Sigmoid colon (tissue), 6 donors: ENCODE measurements at regions not wholly inside any gene's neighbourhood (a gene's known extent, or its start where the extent isn't known, plus 50 kb on each side); places are given as distances from the start of the nearest gene placed in this dataset.

Experiments used
- DNase-seq: peaks from one replicate; pipeline ENCODE4 v3.0.0-alpha.2; 2019
- H3K27ac ChIP-seq, 4 donors: fragments of 200-600 bp; sonication (generic); one replicate each; pipeline ENCODE4 v1.5.1; 2016 to 2019; ENCODE audit warnings: mild to moderate bottlenecking in 1 of 4
- H3K27me3 ChIP-seq, 3 donors: fragments of 200-600 bp; sonication (generic); one replicate each; pipeline ENCODE4 v1.5.1; 2019; ENCODE audit warnings: mild to moderate bottlenecking in 1 of 3
- H3K36me3 ChIP-seq, 4 donors: fragments of 200-600 bp; sonication (generic); one replicate each; pipeline ENCODE4 v1.5.1; 2016 to 2019
- H3K4me1 ChIP-seq, 4 donors: fragments of 200-600 bp; sonication (generic); one replicate each; pipeline ENCODE4 v1.5.1; 2017 to 2019
- H3K4me3 ChIP-seq, 4 donors: fragments of 200-600 bp; sonication (generic); one replicate each; pipeline ENCODE4 v1.5.1; 2017 to 2019; ENCODE audit warnings: mild to moderate bottlenecking in 2 of 4, moderate library complexity in 1 of 4
- H3K9me3 ChIP-seq, 4 donors: fragments of 200-600 bp in 3 of 4; sonication (generic) in 3 of 4; one replicate each; pipeline versions ENCODE4 v1.5.1 to v1.6.1; 2013 to 2019
- EP300 ChIP-seq, 4 donors: sonication (generic); formaldehyde crosslinking; IDR thresholded peaks; one replicate each; pipeline ENCODE4 v1.6.1; 2017; ENCODE audit warnings: antibody characterized with exemption in 4 of 4
- POLR2A ChIP-seq, 2 donors: fragments of 450-650 bp; IDR thresholded peaks; one replicate each; pipeline ENCODE4 v1.6.1; 2016; ENCODE audit warnings: antibody characterized with exemption in 2 of 2, mild to moderate bottlenecking in 2 of 2, moderate library complexity in 2 of 2
- POLR2AphosphoS5 ChIP-seq, 4 donors: sonication (generic); formaldehyde crosslinking; IDR thresholded peaks; one replicate each; pipeline ENCODE4 v1.6.1; 2017; ENCODE audit warnings: antibody characterized with exemption in 4 of 4
- WGBS, 2 donors: extraction: QIAGEN DNeasy Blood & Tissue Kit; methylation state at CpG; one replicate each; pipeline ENCODE4 v1.1.7; 2013; 5-methylcytosine and 5-hydroxymethylcytosine counted together
- intact Hi-C: fragments of 100-400 bp; cut with DNase I; formaldehyde crosslinking; loops from one replicate; pipeline ENCODE4 v1.15.1; 2023
- TF ChIP-seq, protein P1 (sequence below), 4 experiments: fragments of 450-650 bp in 3 of 4; fragments of 200-600 bp in 1 of 4; IDR thresholded peaks; one replicate each; pipeline ENCODE4 v1.5.1; 2016 to 2019; ENCODE audit warnings: antibody characterized with exemption in 4 of 4, mild to moderate bottlenecking in 3 of 4, moderate library complexity in 2 of 4
- donor health status: healthy with polysubstance abuse.
- donor health status: healthy.

DNA sequence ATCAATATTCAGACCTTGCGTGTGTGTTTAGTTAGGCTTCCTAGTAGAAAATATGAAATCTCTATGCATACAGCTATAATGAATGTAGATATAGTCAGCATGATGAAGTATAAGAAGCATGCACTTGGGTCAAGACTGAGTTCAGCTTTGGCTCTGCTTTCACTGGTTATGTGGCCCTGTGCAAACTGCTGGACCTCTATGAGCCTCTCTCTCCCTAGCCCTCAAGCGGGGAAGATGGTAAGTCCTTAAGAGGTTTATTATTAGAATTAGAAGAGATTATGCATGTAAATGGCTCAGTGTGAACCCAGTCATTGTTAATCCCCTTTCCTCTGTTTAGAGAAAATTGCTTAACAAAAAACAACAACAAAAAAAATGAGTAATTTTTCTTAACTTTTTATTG, 178.8 kb upstream of the NXPH2 start:
- Histone ChIP-seq H3K9me3 (no peaks in the 10 kb centered on the region), H3K36me3 (no peaks in the 10 kb centered on the region), H3K27ac (no peak overlapping the region), H3K4me3 (no peak overlapping the region), H3K27me3 (no peaks in the 10 kb centered on the region), H3K4me1 (no peaks in the 10 kb centered on the region)
- intact Hi-C loops: no loop called here
- WGBS, 2 donors: 85 to 90% methylated on average over 2 of the region's 2 CpGs
- TF ChIP-seq, protein P1, sequence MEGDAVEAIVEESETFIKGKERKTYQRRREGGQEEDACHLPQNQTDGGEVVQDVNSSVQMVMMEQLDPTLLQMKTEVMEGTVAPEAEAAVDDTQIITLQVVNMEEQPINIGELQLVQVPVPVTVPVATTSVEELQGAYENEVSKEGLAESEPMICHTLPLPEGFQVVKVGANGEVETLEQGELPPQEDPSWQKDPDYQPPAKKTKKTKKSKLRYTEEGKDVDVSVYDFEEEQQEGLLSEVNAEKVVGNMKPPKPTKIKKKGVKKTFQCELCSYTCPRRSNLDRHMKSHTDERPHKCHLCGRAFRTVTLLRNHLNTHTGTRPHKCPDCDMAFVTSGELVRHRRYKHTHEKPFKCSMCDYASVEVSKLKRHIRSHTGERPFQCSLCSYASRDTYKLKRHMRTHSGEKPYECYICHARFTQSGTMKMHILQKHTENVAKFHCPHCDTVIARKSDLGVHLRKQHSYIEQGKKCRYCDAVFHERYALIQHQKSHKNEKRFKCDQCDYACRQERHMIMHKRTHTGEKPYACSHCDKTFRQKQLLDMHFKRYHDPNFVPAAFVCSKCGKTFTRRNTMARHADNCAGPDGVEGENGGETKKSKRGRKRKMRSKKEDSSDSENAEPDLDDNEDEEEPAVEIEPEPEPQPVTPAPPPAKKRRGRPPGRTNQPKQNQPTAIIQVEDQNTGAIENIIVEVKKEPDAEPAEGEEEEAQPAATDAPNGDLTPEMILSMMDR (IDR thresholded peaks at IDR 0.05): no peak
- TF ChIP-seq POLR2A (IDR thresholded peaks at IDR 0.05) (no peak), POLR2AphosphoS5 (IDR thresholded peaks at IDR 0.05) (no peak), EP300 (IDR thresholded peaks at IDR 0.05) (no peak)
- DNase-seq: no peak

DNA sequence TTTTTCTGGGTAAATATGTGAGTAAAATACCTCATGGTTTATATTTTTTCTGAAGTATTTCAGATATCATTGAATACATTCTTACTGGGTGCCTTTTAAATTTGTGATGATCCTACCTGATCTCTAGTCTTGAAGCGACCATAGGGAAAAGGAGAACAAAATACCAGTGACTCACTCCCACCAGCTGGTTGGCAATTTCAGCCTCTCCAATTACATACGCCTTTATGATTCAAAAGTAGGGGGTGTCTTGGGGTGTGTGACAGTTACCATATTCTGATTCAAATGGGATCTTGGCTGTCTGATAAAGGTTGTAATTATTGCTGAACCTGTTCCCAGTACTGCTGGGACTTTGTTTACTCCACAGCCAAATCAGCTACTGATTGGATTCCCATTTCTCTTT, 175.9 kb upstream of the NXPH2 start:
- DNase-seq: no peak
- TF ChIP-seq EP300 (IDR thresholded peaks at IDR 0.05): no peak
- no peak for TF ChIP-seq POLR2AphosphoS5 (IDR thresholded peaks at IDR 0.05)
- TF ChIP-seq, protein P1 (IDR thresholded peaks at IDR 0.05): no peak
- no peak for TF ChIP-seq POLR2A (IDR thresholded peaks at IDR 0.05)
- H3K27me3 ChIP-seq: no peaks in the 10 kb centered on the region
- H3K4me1 ChIP-seq: no peaks in the 10 kb centered on the region
- 39 to 74% methylated on average over 2 of the region's 2 CpGs for WGBS, 2 donors
- no peaks in the 10 kb centered on the region for H3K36me3 ChIP-seq
- H3K27ac ChIP-seq: no peak overlapping the region
- no peak overlapping the region for H3K4me3 ChIP-seq
- intact Hi-C loops: no loop called here
- no peaks in the 10 kb centered on the region for H3K9me3 ChIP-seq

DNA sequence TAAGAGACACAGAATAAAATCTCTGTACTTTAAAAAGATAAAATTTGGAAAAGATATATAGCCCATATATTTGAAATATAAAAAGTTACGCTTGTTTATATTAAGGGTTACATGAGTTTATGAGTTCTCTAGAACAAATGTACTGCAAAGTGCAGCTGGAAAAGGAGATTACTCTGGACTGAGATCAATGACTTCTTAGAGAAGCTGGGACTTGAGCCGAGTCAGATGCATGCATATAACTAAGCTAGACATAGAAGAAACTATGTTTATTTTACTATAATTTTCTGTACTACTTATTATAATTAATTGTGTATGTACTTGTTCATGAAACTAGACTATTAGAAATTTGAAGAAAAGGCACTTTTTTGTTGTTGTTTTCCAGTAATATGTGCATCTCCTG, 170.3 kb upstream of the NXPH2 start:
- no peaks in the 10 kb centered on the region for H3K36me3 ChIP-seq
- TF ChIP-seq, protein P1 (IDR thresholded peaks at IDR 0.05): no peak
- TF ChIP-seq POLR2AphosphoS5 (IDR thresholded peaks at IDR 0.05): no peak
- TF ChIP-seq POLR2A (IDR thresholded peaks at IDR 0.05): no peak
- no peak for TF ChIP-seq EP300 (IDR thresholded peaks at IDR 0.05)
- H3K27ac ChIP-seq: no peak overlapping the region
- peaks cover 0 to 16% (median 10%) of the 10 kb centered on the region in 4 donors for H3K4me1 ChIP-seq
- no peak overlapping the region for H3K4me3 ChIP-seq
- WGBS, 2 donors: 75 to 77% methylated on average over 2 of the region's 2 CpGs
- intact Hi-C loops: no loop called here
- no peak for DNase-seq
- H3K9me3 ChIP-seq: no peaks in the 10 kb centered on the region
- H3K27me3 ChIP-seq: no peaks in the 10 kb centered on the region

DNA sequence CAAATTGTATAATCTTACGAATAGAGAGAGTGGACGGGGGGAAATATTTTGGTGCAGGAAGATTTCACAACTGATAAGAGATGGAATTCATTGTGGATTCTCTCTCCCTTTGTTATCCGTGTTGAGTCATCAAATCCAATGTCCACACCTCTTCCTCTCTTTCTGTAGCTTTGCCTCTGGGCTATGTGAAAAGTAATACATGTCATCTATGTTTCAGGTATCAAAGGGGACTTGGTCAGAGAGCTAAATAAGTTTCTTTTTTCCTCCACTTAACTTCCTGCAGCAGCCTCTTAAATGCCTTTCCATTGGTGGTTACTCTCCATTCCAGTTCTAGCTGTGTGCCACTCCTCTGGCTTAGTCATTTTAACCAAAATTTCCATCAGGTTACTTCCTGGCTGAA, 169.3 kb upstream of the NXPH2 start:
- H3K36me3 ChIP-seq: no peaks in the 10 kb centered on the region
- 64 to 84% methylated on average over 3 of the region's 3 CpGs for WGBS, 2 donors
- no peak overlapping the region for H3K27ac ChIP-seq
- H3K27me3 ChIP-seq: no peaks in the 10 kb centered on the region
- no peaks in the 10 kb centered on the region for H3K9me3 ChIP-seq
- intact Hi-C loops: no loop called here
- TF ChIP-seq, protein P1 (IDR thresholded peaks at IDR 0.05): no peak
- TF ChIP-seq EP300 (IDR thresholded peaks at IDR 0.05) (no peak), POLR2AphosphoS5 (IDR thresholded peaks at IDR 0.05) (no peak), POLR2A (IDR thresholded peaks at IDR 0.05) (no peak)
- no peak overlapping the region for H3K4me3 ChIP-seq
- no peak for DNase-seq
- peaks cover 0 to 16% (median 10%) of the 10 kb centered on the region in 4 donors for H3K4me1 ChIP-seq

- Histone ChIP-seq H3K27me3 (no peaks in the 10 kb centered on the region), H3K9me3 (no peaks in the 10 kb centered on the region), H3K4me1 (peaks cover 0 to 16% (median 10%) of the 10 kb centered on the region in 4 donors), H3K27ac (no peak overlapping the region), H3K36me3 (no peaks in the 10 kb centered on the region), H3K4me3 (no peak overlapping the region)
- TF ChIP-seq POLR2AphosphoS5 (IDR thresholded peaks at IDR 0.05) (peak in 1 of 4 donors; percentile 24), EP300 (IDR thresholded peaks at IDR 0.05) (no peak)
- intact Hi-C loops: no loop called here
- DNase-seq: no peak
- 0 to 15% methylated on average over 1 of the region's 1 CpG for whole genome bisulfite sequencing, 2 donors
Measured at GRCh38 chr2:138948070-138948539, 167.9 kb upstream of the NXPH2 start.
